ENCODE measurements at regions not wholly inside any gene's neighbourhood (a gene's known extent, or its start where the extent isn't known, plus 50 kb on each side); places are given as distances from the start of the nearest gene placed in this dataset.
"Not testable (repeated sequence)": the region's sequence is repeated elsewhere in the genome, so short reads cannot be mapped to it uniquely, and the experiment has no call there.

- no peaks in the 10 kb centered on the region for H3K4me1 Mint-ChIP-seq
These were observed 640.0 kb downstream of the MAT2B start for GRCh38 chr5:164145458-164145857.

GRCh38 chr5:164146223-164146622, 640.8 kb downstream of the MAT2B start:
- Mint-ChIP-seq H3K4me3 (no peak overlapping the region), H3K9me3 (peaks cover 0 to 4% (median under 1%) of the 10 kb centered on the region in 6 donors), H3K4me1 (no peaks in the 10 kb centered on the region), H3K27me3 (ENCODE audit: low read depth in 3 of 3) (no peaks in the 10 kb centered on the region), H3K36me3 (no peaks in the 10 kb centered on the region), H3K27ac (no peak overlapping the region)
- DNase-seq, result no peak

More at GRCh38 chr5:164145458-164145857, 640.0 kb downstream of the MAT2B start:
- DNase-seq, result no peak
- Mint-ChIP-seq H3K27me3 (ENCODE audit: low read depth in 3 of 3) (no peaks in the 10 kb centered on the region), H3K27ac (no peak overlapping the region), H3K4me3 (no peak overlapping the region), H3K9me3 (peaks cover 0 to 10% (median under 1%) of the 10 kb centered on the region in 6 donors), H3K36me3 (no peaks in the 10 kb centered on the region)

- H3K27me3 Mint-ChIP-seq (ENCODE audit: low read depth in 3 of 3), result no peaks in the 10 kb centered on the region
- no peak overlapping the region for H3K27ac Mint-ChIP-seq
- no peak for DNase-seq
- peaks cover 0 to 6% (median 3%) of the 10 kb centered on the region in 6 donors for H3K9me3 Mint-ChIP-seq
- no peaks in the 10 kb centered on the region for H3K4me1 Mint-ChIP-seq
- H3K36me3 Mint-ChIP-seq, result no peaks in the 10 kb centered on the region
- H3K4me3 Mint-ChIP-seq, result no peak overlapping the region
These were observed 642.9 kb downstream of the MAT2B start for GRCh38 chr5:164148292-164148691.

GRCh38 chr5:164152539-164152938, 647.1 kb downstream of the MAT2B start:
- H3K4me3 Mint-ChIP-seq; DNase-seq; H3K36me3 Mint-ChIP-seq; H3K27me3 Mint-ChIP-seq (ENCODE audit: low read depth in 3 of 3); H3K4me1 Mint-ChIP-seq; H3K27ac Mint-ChIP-seq; H3K9me3 Mint-ChIP-seq: not testable (repeated sequence)

GRCh38 chr5:164153469-164154172, 648.2 kb downstream of the MAT2B start:
- DNase-seq, result no peak
- Mint-ChIP-seq H3K4me1 (no peaks in the 10 kb centered on the region), H3K9me3 (peaks cover 0 to 6% (median 3%) of the 10 kb centered on the region in 6 donors), H3K36me3 (no peaks in the 10 kb centered on the region), H3K27ac (no peak overlapping the region), H3K27me3 (ENCODE audit: low read depth in 3 of 3) (no peaks in the 10 kb centered on the region), H3K4me3 (no peak overlapping the region)

GRCh38 chr5:164170814-164171213, 665.4 kb downstream of the MAT2B start:
- no peaks in the 10 kb centered on the region for H3K4me1 Mint-ChIP-seq
- H3K4me3 Mint-ChIP-seq, result no peak overlapping the region
- peaks cover 0 to 12% (median 2%) of the 10 kb centered on the region in 6 donors for H3K9me3 Mint-ChIP-seq
- no peak overlapping the region for H3K27ac Mint-ChIP-seq
- H3K36me3 Mint-ChIP-seq, result no peaks in the 10 kb centered on the region
- no peaks in the 10 kb centered on the region for H3K27me3 Mint-ChIP-seq (ENCODE audit: low read depth in 3 of 3)
- no peak for DNase-seq

GRCh38 chr5:164175083-164175482, 669.7 kb downstream of the MAT2B start:
- H3K4me3 Mint-ChIP-seq, result no peak overlapping the region
- H3K27ac Mint-ChIP-seq, result no peak overlapping the region
- no peaks in the 10 kb centered on the region for H3K36me3 Mint-ChIP-seq
- no peaks in the 10 kb centered on the region for H3K4me1 Mint-ChIP-seq
- no peaks in the 10 kb centered on the region for H3K27me3 Mint-ChIP-seq (ENCODE audit: low read depth in 3 of 3)
- H3K9me3 Mint-ChIP-seq, result peaks cover 0 to 14% (median under 1%) of the 10 kb centered on the region in 6 donors
- no peak for DNase-seq

GRCh38 chr5:164179406-164179805, 674.0 kb downstream of the MAT2B start:
- H3K27me3 Mint-ChIP-seq (ENCODE audit: low read depth in 3 of 3), result peaks cover 0 to 2% (median 2%) of the 10 kb centered on the region in 3 donors
- no peaks in the 10 kb centered on the region for H3K36me3 Mint-ChIP-seq
- no peak overlapping the region for H3K27ac Mint-ChIP-seq
- H3K4me3 Mint-ChIP-seq, result no peak overlapping the region
- peaks cover 0 to 10% (median 1%) of the 10 kb centered on the region in 6 donors for H3K9me3 Mint-ChIP-seq
- no peak for DNase-seq
- H3K4me1 Mint-ChIP-seq, result no peaks in the 10 kb centered on the region

- Mint-ChIP-seq H3K4me1 (no peaks in the 10 kb centered on the region), H3K27me3 (ENCODE audit: low read depth in 3 of 3) (peaks cover 0 to 2% (median 2%) of the 10 kb centered on the region in 3 donors), H3K4me3 (no peak overlapping the region), H3K27ac (no peak overlapping the region), H3K9me3 (peaks cover 0 to 10% (median under 1%) of the 10 kb centered on the region in 6 donors), H3K36me3 (no peaks in the 10 kb centered on the region)
- no peak for DNase-seq
These were observed 676.2 kb downstream of the MAT2B start for GRCh38 chr5:164181604-164182003.

GRCh38 chr5:164184158-164184557, 678.7 kb downstream of the MAT2B start:
- no peak overlapping the region for H3K4me3 Mint-ChIP-seq
- H3K27me3 Mint-ChIP-seq (ENCODE audit: low read depth in 3 of 3), result peaks cover 0 to 4% (median 2%) of the 10 kb centered on the region in 3 donors
- H3K36me3 Mint-ChIP-seq, result no peaks in the 10 kb centered on the region
- no peak overlapping the region for H3K27ac Mint-ChIP-seq
- peaks cover 0 to 12% (median 1%) of the 10 kb centered on the region in 6 donors for H3K9me3 Mint-ChIP-seq
- no peak for DNase-seq
- no peaks in the 10 kb centered on the region for H3K4me1 Mint-ChIP-seq

GRCh38 chr5:164185000-164185399, 679.6 kb downstream of the MAT2B start:
- Mint-ChIP-seq H3K27me3 (ENCODE audit: low read depth in 3 of 3) (peaks cover 0 to 4% (median 2%) of the 10 kb centered on the region in 3 donors), H3K36me3 (no peaks in the 10 kb centered on the region), H3K4me3 (no peak overlapping the region), H3K4me1 (no peaks in the 10 kb centered on the region), H3K27ac (no peak overlapping the region), H3K9me3 (peaks cover 0 to 12% (median 1%) of the 10 kb centered on the region in 6 donors)
- DNase-seq, result no peak

GRCh38 chr5:164186550-164186949, 681.1 kb downstream of the MAT2B start:
- H3K9me3 Mint-ChIP-seq, result peaks cover 0 to 7% (median 1%) of the 10 kb centered on the region in 6 donors
- no peaks in the 10 kb centered on the region for H3K36me3 Mint-ChIP-seq
- DNase-seq, result no peak
- no peak overlapping the region for H3K27ac Mint-ChIP-seq
- peaks cover 0 to 2% (median 0%) of the 10 kb centered on the region in 3 donors for H3K27me3 Mint-ChIP-seq (ENCODE audit: low read depth in 3 of 3)
- no peak overlapping the region for H3K4me3 Mint-ChIP-seq
- H3K4me1 Mint-ChIP-seq, result no peaks in the 10 kb centered on the region

GRCh38 chr5:164187785-164188184, 682.4 kb downstream of the MAT2B start:
- no peak for DNase-seq
- Mint-ChIP-seq H3K27ac (no peak overlapping the region), H3K36me3 (no peaks in the 10 kb centered on the region), H3K4me1 (no peaks in the 10 kb centered on the region), H3K27me3 (ENCODE audit: low read depth in 3 of 3) (peaks cover 0 to 2% (median 0%) of the 10 kb centered on the region in 3 donors), H3K9me3 (peaks cover 0 to 4% (median under 1%) of the 10 kb centered on the region in 6 donors), H3K4me3 (no peak overlapping the region)

- no peak overlapping the region for H3K4me3 Mint-ChIP-seq
- no peaks in the 10 kb centered on the region for H3K36me3 Mint-ChIP-seq
- H3K9me3 Mint-ChIP-seq, result peaks cover 0 to 4% (median 0%) of the 10 kb centered on the region in 6 donors
These were observed 683.3 kb downstream of the MAT2B start for GRCh38 chr5:164188733-164189148.

GRCh38 chr5:164191240-164191639, 685.8 kb downstream of the MAT2B start:
- Mint-ChIP-seq H3K36me3 (no peaks in the 10 kb centered on the region), H3K27ac (no peak overlapping the region), H3K9me3 (peaks cover 0 to 11% (median 0%) of the 10 kb centered on the region in 6 donors), H3K4me1 (no peaks in the 10 kb centered on the region), H3K27me3 (ENCODE audit: low read depth in 3 of 3) (peaks cover 0 to 2% (median 0%) of the 10 kb centered on the region in 3 donors), H3K4me3 (no peak overlapping the region)
- no peak for DNase-seq

More at GRCh38 chr5:164188733-164189148, 683.3 kb downstream of the MAT2B start:
- Mint-ChIP-seq H3K27me3 (ENCODE audit: low read depth in 3 of 3) (peaks cover 0 to 2% (median 0%) of the 10 kb centered on the region in 3 donors), H3K4me1 (no peaks in the 10 kb centered on the region), H3K27ac (no peak overlapping the region)
- no peak for DNase-seq
